ENCODE measurements at regions not wholly inside any gene's neighbourhood (a gene's known extent, or its start where the extent isn't known, plus 50 kb on each side); places are given as distances from the start of the nearest gene placed in this dataset.

- no peak for TF ChIP-seq CTCF (IDR thresholded peaks at IDR 0.05; ENCODE audit: extremely low read depth, missing control alignments)
- DNase-seq (ENCODE audit: low spot score) = no peak
These were observed 55.3 kb upstream of the RAPGEF2 start for GRCh38 chr4:159047478-159048165.

- no peak for TF ChIP-seq CTCF (IDR thresholded peaks at IDR 0.05; ENCODE audit: extremely low read depth, missing control alignments)
- DNase-seq (ENCODE audit: low spot score) = no peak
These were observed 54.6 kb upstream of the RAPGEF2 start for GRCh38 chr4:159048166-159048886.

GRCh38 chr4:159049780-159050375 lies 53.0 kb upstream of the RAPGEF2 start:
- no peak for TF ChIP-seq CTCF (IDR thresholded peaks at IDR 0.05; ENCODE audit: extremely low read depth, missing control alignments)
- DNase-seq (ENCODE audit: low spot score) = no peak

- DNase-seq (ENCODE audit: low spot score) = peak; percentile 45
- no peak for TF ChIP-seq CTCF (IDR thresholded peaks at IDR 0.05; ENCODE audit: extremely low read depth, missing control alignments)
These were observed 51.4 kb upstream of the RAPGEF2 start for GRCh38 chr4:159051245-159052071.

- peak; percentile 26 for DNase-seq (ENCODE audit: low spot score)
- no peak for TF ChIP-seq CTCF (IDR thresholded peaks at IDR 0.05; ENCODE audit: extremely low read depth, missing control alignments)
These were observed 50.6 kb upstream of the RAPGEF2 start for GRCh38 chr4:159052315-159052714.

All from GM20000 (cell line).